Thyroid gland (tissue), 4 donors: ENCODE measurements at regions not wholly inside any gene's neighbourhood (a gene's known extent, or its start where the extent isn't known, plus 50 kb on each side); places are given as distances from the start of the nearest gene placed in this dataset.

Experiments
- POLR2A ChIP-seq, 2 donors: fragments of 450-650 bp; IDR thresholded peaks; one replicate each; pipeline ENCODE4 v1.6.1; 2017; ENCODE audit warnings: antibody characterized with exemption in 2 of 2, mild to moderate bottlenecking in 2 of 2, moderate library complexity in 1 of 2
- TF ChIP-seq, protein P1 (sequence below), 6 experiments: fragments of 200-600 bp in 3 of 6; fragments of 450-650 bp in 3 of 6; sonication (generic) in 3 of 6; IDR thresholded peaks; one replicate each; pipeline ENCODE4 v1.5.1; 2016 to 2019; ENCODE audit warnings: antibody characterized with exemption in 6 of 6, mild to moderate bottlenecking in 2 of 6, inconsistent platforms in 1 of 6, moderate library complexity in 1 of 6

DNA sequence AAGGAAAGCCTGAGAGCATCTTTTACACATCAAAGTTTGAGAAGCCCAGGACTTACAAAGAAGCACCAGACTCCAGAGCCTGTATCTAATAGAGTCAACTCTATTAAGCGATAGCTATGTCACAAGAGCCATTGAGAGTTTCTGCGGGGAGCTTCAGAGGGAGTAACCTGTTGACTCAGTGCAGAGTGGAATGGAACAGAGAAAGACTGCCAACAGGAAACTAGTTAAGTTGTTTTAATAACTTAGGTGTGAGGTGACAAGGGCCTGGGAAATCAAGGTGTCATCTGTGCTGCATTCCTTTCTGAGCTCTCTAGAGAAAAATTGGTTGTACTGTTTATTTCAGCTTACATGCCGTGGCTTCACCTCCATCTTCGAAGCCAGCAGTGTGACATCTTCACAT is 513.8 kb upstream of the POU3F3 start:
- TF ChIP-seq POLR2A (IDR thresholded peaks at IDR 0.05), result no peak
- TF ChIP-seq, protein P1, sequence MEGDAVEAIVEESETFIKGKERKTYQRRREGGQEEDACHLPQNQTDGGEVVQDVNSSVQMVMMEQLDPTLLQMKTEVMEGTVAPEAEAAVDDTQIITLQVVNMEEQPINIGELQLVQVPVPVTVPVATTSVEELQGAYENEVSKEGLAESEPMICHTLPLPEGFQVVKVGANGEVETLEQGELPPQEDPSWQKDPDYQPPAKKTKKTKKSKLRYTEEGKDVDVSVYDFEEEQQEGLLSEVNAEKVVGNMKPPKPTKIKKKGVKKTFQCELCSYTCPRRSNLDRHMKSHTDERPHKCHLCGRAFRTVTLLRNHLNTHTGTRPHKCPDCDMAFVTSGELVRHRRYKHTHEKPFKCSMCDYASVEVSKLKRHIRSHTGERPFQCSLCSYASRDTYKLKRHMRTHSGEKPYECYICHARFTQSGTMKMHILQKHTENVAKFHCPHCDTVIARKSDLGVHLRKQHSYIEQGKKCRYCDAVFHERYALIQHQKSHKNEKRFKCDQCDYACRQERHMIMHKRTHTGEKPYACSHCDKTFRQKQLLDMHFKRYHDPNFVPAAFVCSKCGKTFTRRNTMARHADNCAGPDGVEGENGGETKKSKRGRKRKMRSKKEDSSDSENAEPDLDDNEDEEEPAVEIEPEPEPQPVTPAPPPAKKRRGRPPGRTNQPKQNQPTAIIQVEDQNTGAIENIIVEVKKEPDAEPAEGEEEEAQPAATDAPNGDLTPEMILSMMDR (IDR thresholded peaks at IDR 0.05), result no peak
